ENCODE measurements at regions not wholly inside any gene's neighbourhood (a gene's known extent, or its start where the extent isn't known, plus 50 kb on each side); places are given as distances from the start of the nearest gene placed in this dataset.

DNA sequence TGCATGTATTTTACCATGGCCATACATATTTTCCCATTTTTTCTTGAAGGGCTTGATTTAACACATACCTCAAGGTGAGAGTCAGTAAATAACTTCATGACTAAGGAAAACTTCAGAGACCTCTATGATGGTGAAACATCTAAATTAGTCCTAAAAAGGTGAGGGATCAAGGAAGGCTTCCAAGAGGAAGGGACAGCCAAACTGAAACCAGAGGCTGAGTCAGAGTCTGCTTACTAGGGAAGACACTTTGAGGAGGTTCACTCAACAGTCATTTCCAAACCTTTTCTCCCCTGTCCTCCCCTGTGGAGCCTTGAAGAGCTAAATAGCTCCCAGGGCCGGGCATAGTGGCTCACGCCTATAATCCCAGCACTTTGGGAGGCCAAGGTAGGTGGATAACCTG, 206.6 kb downstream of the SHQ1 start:
- Mint-ChIP-seq H3K4me3 (no peak overlapping the region), H3K36me3 (no peaks in the 10 kb centered on the region), H3K4me1 (peaks cover 2% of the 10 kb centered on the region), H3K27ac (no peak overlapping the region), H3K27me3 (ENCODE audit: low read depth) (no peaks in the 10 kb centered on the region), H3K9me3 (peaks cover 8% of the 10 kb centered on the region)
- TF ChIP-seq, protein P1, sequence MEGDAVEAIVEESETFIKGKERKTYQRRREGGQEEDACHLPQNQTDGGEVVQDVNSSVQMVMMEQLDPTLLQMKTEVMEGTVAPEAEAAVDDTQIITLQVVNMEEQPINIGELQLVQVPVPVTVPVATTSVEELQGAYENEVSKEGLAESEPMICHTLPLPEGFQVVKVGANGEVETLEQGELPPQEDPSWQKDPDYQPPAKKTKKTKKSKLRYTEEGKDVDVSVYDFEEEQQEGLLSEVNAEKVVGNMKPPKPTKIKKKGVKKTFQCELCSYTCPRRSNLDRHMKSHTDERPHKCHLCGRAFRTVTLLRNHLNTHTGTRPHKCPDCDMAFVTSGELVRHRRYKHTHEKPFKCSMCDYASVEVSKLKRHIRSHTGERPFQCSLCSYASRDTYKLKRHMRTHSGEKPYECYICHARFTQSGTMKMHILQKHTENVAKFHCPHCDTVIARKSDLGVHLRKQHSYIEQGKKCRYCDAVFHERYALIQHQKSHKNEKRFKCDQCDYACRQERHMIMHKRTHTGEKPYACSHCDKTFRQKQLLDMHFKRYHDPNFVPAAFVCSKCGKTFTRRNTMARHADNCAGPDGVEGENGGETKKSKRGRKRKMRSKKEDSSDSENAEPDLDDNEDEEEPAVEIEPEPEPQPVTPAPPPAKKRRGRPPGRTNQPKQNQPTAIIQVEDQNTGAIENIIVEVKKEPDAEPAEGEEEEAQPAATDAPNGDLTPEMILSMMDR (IDR thresholded peaks at IDR 0.05; ENCODE audit: unreplicated experiment): no peak
- DNase-seq (ENCODE audit: low spot score in 2 of 2, unreplicated experiment in 2 of 2): no peak

DNA sequence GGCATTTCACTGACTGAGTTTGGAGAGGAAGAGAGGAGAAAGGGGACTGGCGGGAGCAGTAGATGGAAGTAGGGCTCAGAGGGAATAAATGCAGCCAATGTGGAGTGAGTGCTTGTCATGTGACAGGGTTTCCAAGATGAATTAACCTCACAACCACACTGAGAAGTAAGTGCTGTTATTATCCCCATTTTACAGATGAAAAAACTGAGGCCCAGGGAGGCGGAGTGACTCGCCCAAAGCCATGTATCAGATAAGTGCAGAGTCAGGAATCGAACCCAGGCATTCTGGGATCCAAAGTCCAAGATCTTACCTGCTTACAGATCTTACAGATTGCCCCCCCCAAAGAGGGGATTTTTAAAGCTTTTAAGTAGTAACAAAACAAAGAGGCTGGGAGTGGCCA, 207.2 kb downstream of the SHQ1 start:
- Mint-ChIP-seq H3K4me1 (peaks cover 2% of the 10 kb centered on the region), H3K36me3 (no peaks in the 10 kb centered on the region), H3K27me3 (ENCODE audit: low read depth) (no peaks in the 10 kb centered on the region), H3K4me3 (no peak overlapping the region), H3K9me3 (peaks cover 8% of the 10 kb centered on the region), H3K27ac (no peak overlapping the region)
- no peak for DNase-seq (ENCODE audit: low spot score in 2 of 2, unreplicated experiment in 2 of 2)
- TF ChIP-seq, protein P1 (IDR thresholded peaks at IDR 0.05; ENCODE audit: unreplicated experiment): no peak

DNA sequence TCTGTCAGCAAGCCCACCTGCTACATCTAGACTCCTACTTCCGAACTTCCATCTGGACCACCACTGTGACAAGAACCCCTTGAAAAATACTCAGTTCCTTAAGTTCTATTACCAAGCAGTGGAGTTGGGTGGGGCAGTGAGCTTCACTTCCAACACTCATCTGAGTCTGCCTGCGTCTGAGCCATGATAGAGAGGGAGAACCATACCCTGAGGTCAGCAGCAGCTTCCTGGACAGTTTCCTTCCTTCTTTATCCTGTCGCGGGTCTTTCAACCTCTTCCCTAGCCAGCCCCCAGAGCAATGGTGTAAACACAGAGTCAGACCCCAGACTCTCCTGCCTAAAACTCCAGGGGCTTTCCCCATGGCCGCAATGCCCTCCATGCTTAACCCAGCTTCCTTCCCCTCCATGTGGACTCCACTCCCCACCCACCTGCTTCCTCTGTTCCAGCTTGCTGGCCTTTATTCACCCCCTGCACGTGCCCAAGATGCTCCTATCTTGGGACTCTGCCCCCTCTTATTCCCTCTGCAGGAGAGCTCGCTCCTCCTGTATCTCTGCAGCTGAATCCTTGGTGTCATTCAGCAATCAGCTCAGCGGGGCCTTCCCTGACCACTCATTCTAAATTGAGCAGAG, 211.2 kb downstream of the SHQ1 start:
- Mint-ChIP-seq H3K9me3 (no peaks in the 10 kb centered on the region), H3K27ac (no peak overlapping the region), H3K4me1 (no peaks in the 10 kb centered on the region), H3K36me3 (no peaks in the 10 kb centered on the region), H3K27me3 (ENCODE audit: low read depth) (no peaks in the 10 kb centered on the region), H3K4me3 (no peak overlapping the region)
- no peak for DNase-seq (ENCODE audit: low spot score in 2 of 2, unreplicated experiment in 2 of 2)
- TF ChIP-seq, protein P1 (IDR thresholded peaks at IDR 0.05; ENCODE audit: unreplicated experiment): no peak

DNA sequence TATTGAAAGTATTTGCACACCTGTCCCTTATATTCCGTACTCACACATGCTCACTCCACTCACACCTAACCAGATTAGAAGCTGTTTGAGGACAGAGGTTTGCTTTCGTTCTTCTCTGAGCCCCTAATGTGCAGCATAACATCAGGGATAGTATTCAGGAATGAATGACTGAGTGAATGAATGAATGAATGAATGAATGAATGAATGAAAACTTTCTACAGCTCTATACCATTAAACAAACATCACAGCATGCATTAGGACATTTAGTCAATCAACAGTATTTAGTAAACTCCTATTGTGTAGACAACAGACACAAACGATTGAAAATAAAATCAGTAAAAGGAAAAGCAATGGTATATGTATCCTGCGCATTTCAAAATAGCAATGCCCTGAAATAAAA, 212.7 kb downstream of the SHQ1 start:
- no peaks in the 10 kb centered on the region for H3K36me3 Mint-ChIP-seq
- no peaks in the 10 kb centered on the region for H3K9me3 Mint-ChIP-seq
- no peaks in the 10 kb centered on the region for H3K27me3 Mint-ChIP-seq (ENCODE audit: low read depth)
- TF ChIP-seq, protein P1 (IDR thresholded peaks at IDR 0.05; ENCODE audit: unreplicated experiment): no peak
- no peak overlapping the region for H3K27ac Mint-ChIP-seq
- no peak overlapping the region for H3K4me3 Mint-ChIP-seq
- no peak for DNase-seq (ENCODE audit: low spot score in 2 of 2, unreplicated experiment in 2 of 2)
- peaks cover 7% of the 10 kb centered on the region for H3K4me1 Mint-ChIP-seq

DNA sequence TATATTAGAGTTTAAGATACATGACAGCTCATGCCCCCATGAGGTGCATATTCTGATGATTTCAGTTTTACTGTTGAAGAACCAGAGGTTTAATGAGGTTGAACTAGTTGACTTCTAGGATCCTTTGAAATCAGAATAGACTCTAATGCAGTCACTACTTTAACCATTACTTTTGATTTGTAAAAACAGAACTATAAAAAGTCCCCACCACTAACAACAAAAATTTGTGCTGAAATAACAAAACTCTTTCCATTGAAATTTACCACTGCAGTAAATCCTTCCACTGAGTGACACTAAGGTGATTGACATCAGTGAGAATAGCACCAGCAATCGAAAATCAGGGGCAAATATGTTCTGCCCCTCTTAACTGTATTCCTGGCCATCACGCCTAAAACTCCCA, 214.1 kb downstream of the SHQ1 start:
- no peaks in the 10 kb centered on the region for H3K36me3 Mint-ChIP-seq
- TF ChIP-seq, protein P1 (IDR thresholded peaks at IDR 0.05; ENCODE audit: unreplicated experiment): no peak

DNA sequence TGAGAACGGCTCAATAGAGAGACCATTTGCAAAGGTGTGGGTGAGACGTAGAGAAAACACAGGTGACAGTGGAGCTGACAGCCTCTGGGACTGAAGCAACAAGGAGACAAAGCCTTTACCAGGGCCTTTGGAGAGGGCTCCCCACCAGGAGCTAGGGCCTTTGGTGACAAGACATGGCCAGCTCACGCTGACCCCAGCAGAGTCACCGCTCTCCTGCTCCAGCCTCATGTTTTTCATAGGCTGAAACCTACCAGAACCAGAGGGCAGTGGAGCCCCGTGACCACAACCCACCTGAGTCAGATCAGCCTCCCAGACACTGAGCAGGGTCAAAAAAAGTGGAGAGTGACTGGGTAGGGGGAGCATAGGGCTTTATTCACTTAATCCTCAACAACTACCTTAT, 214.7 kb downstream of the SHQ1 start:
- Mint-ChIP-seq H3K36me3 (no peaks in the 10 kb centered on the region), H3K27me3 (ENCODE audit: low read depth) (no peaks in the 10 kb centered on the region), H3K4me1 (peaks cover 20% of the 10 kb centered on the region), H3K27ac (no peak overlapping the region), H3K9me3 (no peaks in the 10 kb centered on the region), H3K4me3 (no peak overlapping the region)
- no peak for DNase-seq (ENCODE audit: low spot score in 2 of 2, unreplicated experiment in 2 of 2)
- TF ChIP-seq, protein P1 (IDR thresholded peaks at IDR 0.05; ENCODE audit: unreplicated experiment): no peak

More for the DNA sequence above, 214.1 kb downstream of the SHQ1 start:
- Mint-ChIP-seq H3K27ac (no peak overlapping the region), H3K4me1 (peaks cover 15% of the 10 kb centered on the region), H3K9me3 (no peaks in the 10 kb centered on the region), H3K4me3 (no peak overlapping the region), H3K27me3 (ENCODE audit: low read depth) (no peaks in the 10 kb centered on the region)
- no peak for DNase-seq (ENCODE audit: low spot score in 2 of 2, unreplicated experiment in 2 of 2)
